ENCODE measurements at regions not wholly inside any gene's neighbourhood (a gene's known extent, or its start where the extent isn't known, plus 50 kb on each side); places are given as distances from the start of the nearest gene placed in this dataset.

- TF ChIP-seq CTCF (IDR thresholded peaks at IDR 0.05) (no peak), POLR2A (IDR thresholded peaks at IDR 0.05) (no peak)
Observed at GRCh38 chrX:13470685-13470977, 98.8 kb upstream of the EGFL6 start.

Measured in adrenal gland (tissue), 5 donors.